ENCODE measurements at regions not wholly inside any gene's neighbourhood (a gene's known extent, or its start where the extent isn't known, plus 50 kb on each side); places are given as distances from the start of the nearest gene placed in this dataset.

DNA sequence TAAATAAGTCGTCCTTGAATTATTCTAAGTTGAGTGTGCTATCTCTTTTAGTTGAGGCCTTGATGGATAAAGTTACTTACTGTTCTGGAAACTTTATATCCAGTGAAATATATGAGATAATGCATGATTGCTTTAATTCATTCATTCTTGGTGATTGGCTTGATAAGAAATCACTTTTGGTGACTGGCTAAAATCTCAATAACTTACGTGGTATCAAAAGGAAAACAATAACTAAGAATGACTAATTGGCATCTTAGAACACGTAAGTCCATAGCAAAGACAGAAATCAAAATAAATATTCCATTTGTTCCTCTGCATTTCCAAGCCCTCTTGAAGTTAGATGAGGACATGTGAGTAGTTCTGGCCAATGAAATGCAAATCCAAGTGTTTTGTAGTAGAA lies 251.6 kb downstream of the NUP35 start:
- Histone ChIP-seq H2AFZ (ENCODE audit: low read length, unreplicated experiment) (peak overlapping the region; percentile 62), H3K27me3 (ENCODE audit: insufficient read depth, low read length) (no peaks in the 10 kb centered on the region), H3K27ac (ENCODE audit: low read depth, low read length) (peak overlapping the region; percentile 16; the same call in 1 of the 2 replicates), H3K79me2 (ENCODE audit: control insufficient read depth, insufficient read depth, low read length, unreplicated experiment) (no peaks in the 10 kb centered on the region), H3K4me3 (ENCODE audit: low read depth, low read length) (no peak overlapping the region), H3K36me3 (ENCODE audit: insufficient read depth, low read length) (no peaks in the 10 kb centered on the region), H3K4me1 (ENCODE audit: control insufficient read depth, insufficient read depth, low read length, unreplicated experiment) (peaks cover 8% of the 10 kb centered on the region)

DNA sequence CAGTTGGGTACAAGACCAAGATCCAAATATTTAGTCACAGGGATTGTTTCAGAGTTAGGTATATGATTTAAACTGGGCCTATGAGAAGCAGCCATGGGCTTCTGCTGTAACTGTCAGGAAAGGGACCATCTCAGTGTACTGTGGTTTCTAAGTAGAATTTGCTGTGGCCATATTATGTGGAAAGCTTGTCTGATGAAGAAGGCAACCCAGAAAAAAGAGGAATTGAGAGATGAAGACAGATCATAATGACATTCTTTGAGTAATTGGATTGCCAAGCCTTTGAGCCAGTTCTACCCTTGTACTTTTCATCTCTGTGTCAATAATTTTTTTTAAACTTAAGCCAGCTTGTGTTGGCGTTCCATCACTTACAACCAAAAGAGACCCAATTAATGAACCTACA lies 259.6 kb downstream of the NUP35 start:
- Histone ChIP-seq H3K27me3 (ENCODE audit: insufficient read depth, low read length) (no peaks in the 10 kb centered on the region), H3K4me3 (ENCODE audit: low read depth, low read length) (no peak overlapping the region), H3K79me2 (ENCODE audit: control insufficient read depth, insufficient read depth, low read length, unreplicated experiment) (no peaks in the 10 kb centered on the region), H3K27ac (ENCODE audit: low read depth, low read length) (no peak overlapping the region), H3K36me3 (ENCODE audit: insufficient read depth, low read length) (no peaks in the 10 kb centered on the region), H3K4me1 (ENCODE audit: control insufficient read depth, insufficient read depth, low read length, unreplicated experiment) (no peaks in the 10 kb centered on the region), H2AFZ (ENCODE audit: low read length, unreplicated experiment) (no peak overlapping the region)

- Histone ChIP-seq H2AFZ (ENCODE audit: low read length, unreplicated experiment) (no peak overlapping the region), H3K27me3 (ENCODE audit: insufficient read depth, low read length) (no peaks in the 10 kb centered on the region), H3K4me3 (ENCODE audit: low read depth, low read length) (no peak overlapping the region), H3K27ac (ENCODE audit: low read depth, low read length) (no peak overlapping the region), H3K79me2 (ENCODE audit: control insufficient read depth, insufficient read depth, low read length, unreplicated experiment) (no peaks in the 10 kb centered on the region), H3K36me3 (ENCODE audit: insufficient read depth, low read length) (no peaks in the 10 kb centered on the region), H3K4me1 (ENCODE audit: control insufficient read depth, insufficient read depth, low read length, unreplicated experiment) (no peaks in the 10 kb centered on the region)
Measured at GRCh38 chr2:183389546-183390080, 265.4 kb downstream of the NUP35 start.

DNA sequence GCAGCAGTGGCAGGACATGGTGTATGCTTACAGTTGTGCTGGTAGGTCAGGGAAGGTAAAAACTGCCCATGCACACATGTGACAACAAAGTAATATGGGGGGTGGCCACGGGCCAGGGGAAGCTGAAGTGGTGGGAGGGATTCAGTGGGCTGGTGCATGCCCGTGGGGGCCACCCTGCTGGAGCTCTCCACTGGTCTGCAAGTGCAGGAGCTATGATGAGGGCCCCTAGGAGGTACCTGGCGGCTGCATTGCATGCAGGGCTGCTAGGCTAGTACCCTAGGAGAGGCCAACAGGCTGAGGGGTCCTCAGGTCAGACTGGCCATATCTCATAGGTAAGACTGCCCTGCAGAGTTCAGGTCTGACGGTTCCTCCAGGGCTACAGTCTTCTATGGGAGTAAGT lies 265.9 kb downstream of the NUP35 start:
- no peak overlapping the region for H2AFZ ChIP-seq (ENCODE audit: low read length, unreplicated experiment)
- H3K36me3 ChIP-seq (ENCODE audit: insufficient read depth, low read length), result no peaks in the 10 kb centered on the region
- H3K79me2 ChIP-seq (ENCODE audit: control insufficient read depth, insufficient read depth, low read length, unreplicated experiment), result no peaks in the 10 kb centered on the region
- H3K27me3 ChIP-seq (ENCODE audit: insufficient read depth, low read length), result no peaks in the 10 kb centered on the region
- no peaks in the 10 kb centered on the region for H3K4me1 ChIP-seq (ENCODE audit: control insufficient read depth, insufficient read depth, low read length, unreplicated experiment)
- no peak overlapping the region for H3K27ac ChIP-seq (ENCODE audit: low read depth, low read length)
- H3K4me3 ChIP-seq (ENCODE audit: low read depth, low read length), result no peak overlapping the region

GRCh38 chr2:183404392-183404791 lies 280.1 kb downstream of the NUP35 start:
- no peaks in the 10 kb centered on the region for H3K79me2 ChIP-seq (ENCODE audit: control insufficient read depth, insufficient read depth, low read length, unreplicated experiment)
- H3K27me3 ChIP-seq (ENCODE audit: insufficient read depth, low read length), result peaks cover 11% of the 10 kb centered on the region; the same call in 1 of the 2 replicates
- H3K4me1 ChIP-seq (ENCODE audit: control insufficient read depth, insufficient read depth, low read length, unreplicated experiment), result no peaks in the 10 kb centered on the region
- H2AFZ ChIP-seq (ENCODE audit: low read length, unreplicated experiment), result no peak overlapping the region
- H3K4me3 ChIP-seq (ENCODE audit: low read depth, low read length), result no peak overlapping the region
- no peaks in the 10 kb centered on the region for H3K36me3 ChIP-seq (ENCODE audit: insufficient read depth, low read length)
- H3K27ac ChIP-seq (ENCODE audit: low read depth, low read length), result no peak overlapping the region

DNA sequence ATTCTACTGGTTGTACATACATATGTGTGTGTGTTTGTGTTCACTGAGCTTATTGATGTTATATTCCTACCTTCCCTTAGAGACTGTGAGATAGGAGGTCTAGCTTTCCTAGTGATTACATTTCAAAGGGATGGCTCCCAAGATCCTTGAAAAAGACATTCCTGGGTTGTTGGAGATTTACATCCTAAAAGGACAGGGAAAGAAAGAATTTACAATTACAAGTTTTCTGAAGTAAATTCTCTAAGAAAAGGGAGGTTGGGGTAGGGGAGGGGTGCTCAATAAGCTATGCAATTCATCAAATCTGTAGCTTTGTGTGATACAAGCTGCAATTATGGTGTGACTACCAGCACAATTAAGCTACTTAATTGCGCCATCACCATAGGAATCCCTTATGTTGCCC lies 284.3 kb downstream of the NUP35 start:
- H2AFZ ChIP-seq (ENCODE audit: low read length, unreplicated experiment), result no peak overlapping the region
- H3K79me2 ChIP-seq (ENCODE audit: control insufficient read depth, insufficient read depth, low read length, unreplicated experiment), result no peaks in the 10 kb centered on the region
- H3K27me3 ChIP-seq (ENCODE audit: insufficient read depth, low read length), result peaks cover 12% of the 10 kb centered on the region; the same call in 1 of the 2 replicates
- H3K27ac ChIP-seq (ENCODE audit: low read depth, low read length), result no peak overlapping the region
- H3K4me1 ChIP-seq (ENCODE audit: control insufficient read depth, insufficient read depth, low read length, unreplicated experiment), result no peaks in the 10 kb centered on the region
- H3K36me3 ChIP-seq (ENCODE audit: insufficient read depth, low read length), result no peaks in the 10 kb centered on the region
- H3K4me3 ChIP-seq (ENCODE audit: low read depth, low read length), result no peak overlapping the region

DNA sequence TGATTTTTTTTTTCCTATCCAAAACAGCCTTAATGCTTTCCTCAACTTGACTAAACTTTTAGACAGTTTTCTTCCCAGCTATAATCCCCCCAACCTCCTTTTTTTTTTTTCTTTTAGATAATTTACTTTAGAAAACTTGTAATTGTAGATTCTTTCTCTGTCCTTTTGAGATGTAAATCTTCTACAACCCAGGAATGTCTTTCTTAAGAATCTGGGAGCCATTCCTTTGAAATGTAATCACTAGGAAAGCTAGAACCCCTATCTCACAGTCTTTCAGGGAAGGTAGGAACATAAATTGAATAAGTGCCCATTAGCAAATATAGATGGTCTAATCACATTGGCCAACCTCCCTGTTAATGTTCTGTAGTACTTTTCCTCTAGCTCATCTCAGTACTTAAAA lies 285.4 kb downstream of the NUP35 start:
- no peaks in the 10 kb centered on the region for H3K4me1 ChIP-seq (ENCODE audit: control insufficient read depth, insufficient read depth, low read length, unreplicated experiment)
- no peak overlapping the region for H3K4me3 ChIP-seq (ENCODE audit: low read depth, low read length)
- no peaks in the 10 kb centered on the region for H3K79me2 ChIP-seq (ENCODE audit: control insufficient read depth, insufficient read depth, low read length, unreplicated experiment)
- no peaks in the 10 kb centered on the region for H3K36me3 ChIP-seq (ENCODE audit: insufficient read depth, low read length)
- peaks cover 12% of the 10 kb centered on the region; the same call in 1 of the 2 replicates for H3K27me3 ChIP-seq (ENCODE audit: insufficient read depth, low read length)
- H3K27ac ChIP-seq (ENCODE audit: low read depth, low read length), result no peak overlapping the region
- H2AFZ ChIP-seq (ENCODE audit: low read length, unreplicated experiment), result no peak overlapping the region

DNA sequence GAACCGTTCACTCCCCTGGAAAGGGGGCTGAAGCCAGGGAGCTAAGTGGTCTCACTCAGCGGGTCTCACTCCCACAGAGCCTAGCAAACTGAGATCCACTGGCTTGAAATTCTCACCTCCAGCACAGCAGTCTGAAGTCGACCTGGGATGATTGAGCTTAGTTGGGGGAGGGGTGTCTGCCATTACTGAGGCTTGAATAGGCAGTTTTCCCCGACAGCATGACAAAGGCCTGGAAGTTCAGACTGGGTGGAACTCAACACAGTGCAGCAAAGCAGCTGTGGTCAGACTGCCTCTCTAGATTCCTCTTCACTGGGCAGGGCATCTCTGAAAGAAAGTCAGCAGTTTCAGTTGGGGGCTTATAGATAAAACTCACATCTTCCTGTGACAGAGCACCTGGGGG lies 292.5 kb downstream of the NUP35 start:
- Histone ChIP-seq H3K79me2 (ENCODE audit: control insufficient read depth, insufficient read depth, low read length, unreplicated experiment) (no peaks in the 10 kb centered on the region), H2AFZ (ENCODE audit: low read length, unreplicated experiment) (no peak overlapping the region), H3K4me1 (ENCODE audit: control insufficient read depth, insufficient read depth, low read length, unreplicated experiment) (no peaks in the 10 kb centered on the region), H3K27ac (ENCODE audit: low read depth, low read length) (no peak overlapping the region), H3K36me3 (ENCODE audit: insufficient read depth, low read length) (no peaks in the 10 kb centered on the region), H3K4me3 (ENCODE audit: low read depth, low read length) (no peak overlapping the region), H3K27me3 (ENCODE audit: insufficient read depth, low read length) (no peaks in the 10 kb centered on the region)

DNA sequence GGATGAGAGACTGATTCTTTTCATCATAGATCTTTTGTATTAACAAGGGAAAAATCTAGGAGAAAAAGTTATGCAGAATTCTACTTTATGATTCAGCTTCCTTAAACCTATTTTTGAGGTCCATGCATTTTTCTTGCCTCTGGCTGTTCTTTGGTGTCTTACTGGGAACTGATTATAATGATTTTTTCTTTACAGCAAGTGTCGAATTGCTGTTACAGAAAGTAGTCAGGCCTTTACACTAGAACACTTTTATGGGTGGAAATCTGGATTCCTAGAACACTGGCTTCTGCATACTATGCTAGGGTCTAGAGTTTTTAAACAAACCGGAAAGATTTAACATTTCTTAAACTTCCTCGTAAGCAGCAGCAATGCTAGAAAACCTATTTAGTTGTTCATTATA lies 302.6 kb downstream of the NUP35 start:
- Histone ChIP-seq H2AFZ (ENCODE audit: low read length, unreplicated experiment) (no peak overlapping the region), H3K79me2 (ENCODE audit: control insufficient read depth, insufficient read depth, low read length, unreplicated experiment) (no peaks in the 10 kb centered on the region), H3K36me3 (ENCODE audit: insufficient read depth, low read length) (no peaks in the 10 kb centered on the region), H3K4me3 (ENCODE audit: low read depth, low read length) (no peak overlapping the region), H3K27me3 (ENCODE audit: insufficient read depth, low read length) (peaks cover 7% of the 10 kb centered on the region; the same call in 1 of the 2 replicates), H3K27ac (ENCODE audit: low read depth, low read length) (no peak overlapping the region), H3K4me1 (ENCODE audit: control insufficient read depth, insufficient read depth, low read length, unreplicated experiment) (no peaks in the 10 kb centered on the region)

DNA sequence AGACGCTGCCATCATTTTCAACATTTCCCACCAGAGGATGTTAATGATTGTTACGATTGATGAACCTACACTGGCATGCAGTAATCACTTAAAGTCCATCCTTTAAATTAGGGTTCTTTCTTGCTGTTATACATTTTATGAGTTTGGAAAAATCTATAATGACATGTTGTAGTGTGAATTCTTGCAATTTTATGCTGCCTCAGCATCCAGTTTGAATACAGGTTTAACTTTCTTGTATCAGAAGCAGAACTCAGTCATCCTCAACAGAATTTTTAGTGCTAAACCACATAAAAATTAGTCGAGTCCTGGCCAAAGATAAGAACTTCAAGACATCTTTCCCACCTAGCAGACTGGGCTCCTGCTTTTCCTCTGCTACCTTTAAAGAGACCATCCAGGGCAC lies 303.3 kb downstream of the NUP35 start:
- H3K36me3 ChIP-seq (ENCODE audit: insufficient read depth, low read length), result no peaks in the 10 kb centered on the region
- H3K4me3 ChIP-seq (ENCODE audit: low read depth, low read length), result no peak overlapping the region
- H3K79me2 ChIP-seq (ENCODE audit: control insufficient read depth, insufficient read depth, low read length, unreplicated experiment), result no peaks in the 10 kb centered on the region
- no peak overlapping the region for H2AFZ ChIP-seq (ENCODE audit: low read length, unreplicated experiment)
- no peak overlapping the region for H3K27ac ChIP-seq (ENCODE audit: low read depth, low read length)
- peaks cover 7% of the 10 kb centered on the region; the same call in 1 of the 2 replicates for H3K27me3 ChIP-seq (ENCODE audit: insufficient read depth, low read length)
- no peaks in the 10 kb centered on the region for H3K4me1 ChIP-seq (ENCODE audit: control insufficient read depth, insufficient read depth, low read length, unreplicated experiment)

DNA sequence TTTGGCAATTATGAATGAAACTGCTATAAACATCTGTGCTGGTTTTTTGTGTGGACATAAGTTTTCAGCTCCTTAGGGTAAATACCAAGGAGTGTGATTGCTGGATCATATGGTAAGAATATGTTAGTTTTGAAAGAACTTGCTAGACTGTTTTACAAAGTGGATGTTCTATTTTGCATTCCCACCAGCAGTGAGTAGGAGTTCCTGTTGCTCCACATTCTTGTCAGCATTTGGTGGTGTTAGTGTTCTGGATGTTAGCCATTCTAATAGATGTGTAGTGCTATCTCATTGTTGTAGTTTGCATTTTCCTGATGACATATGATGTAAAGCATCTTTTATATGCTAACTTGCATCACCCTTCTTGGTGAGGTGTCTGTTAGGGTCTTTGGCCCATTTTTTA lies 304.6 kb downstream of the NUP35 start:
- no peak overlapping the region for H3K27ac ChIP-seq (ENCODE audit: low read depth, low read length)
- H3K4me3 ChIP-seq (ENCODE audit: low read depth, low read length), result no peak overlapping the region
- H3K27me3 ChIP-seq (ENCODE audit: insufficient read depth, low read length), result 0 out of 2 replicates have a peak, but pooled peaks cover 4% of the 10 kb centered on the region
- no peaks in the 10 kb centered on the region for H3K79me2 ChIP-seq (ENCODE audit: control insufficient read depth, insufficient read depth, low read length, unreplicated experiment)
- H3K4me1 ChIP-seq (ENCODE audit: control insufficient read depth, insufficient read depth, low read length, unreplicated experiment), result no peaks in the 10 kb centered on the region
- no peaks in the 10 kb centered on the region for H3K36me3 ChIP-seq (ENCODE audit: insufficient read depth, low read length)
- H2AFZ ChIP-seq (ENCODE audit: low read length, unreplicated experiment), result no peak overlapping the region

All from ACC112 (cell line).